H54 (cell line): ENCODE measurements at regions not wholly inside any gene's neighbourhood (a gene's known extent, or its start where the extent isn't known, plus 50 kb on each side); places are given as distances from the start of the nearest gene placed in this dataset.
A peak's percentile ranks its signal among the peaks of the same experiment; 100 is the strongest.

Experiments
- DNase-seq: peaks from one replicate; pipeline ENCODE4 v3.0.0; 2011; ENCODE audit warnings: low spot score, mixed read lengths; ENCODE audit not compliant: insufficient read length
- FAIRE-seq: peaks from 3 replicates; lab custom pipeline; 2011; peaks lifted over from hg19 to GRCh38; lab: Jason Lieb, UNC
- POLR2A ChIP-seq: IDR thresholded peaks from 2 replicates; pipeline ENCODE4 v1.6.1; 2011; ENCODE audit warnings: low read depth, mild to moderate bottlenecking, low read length

DNA sequence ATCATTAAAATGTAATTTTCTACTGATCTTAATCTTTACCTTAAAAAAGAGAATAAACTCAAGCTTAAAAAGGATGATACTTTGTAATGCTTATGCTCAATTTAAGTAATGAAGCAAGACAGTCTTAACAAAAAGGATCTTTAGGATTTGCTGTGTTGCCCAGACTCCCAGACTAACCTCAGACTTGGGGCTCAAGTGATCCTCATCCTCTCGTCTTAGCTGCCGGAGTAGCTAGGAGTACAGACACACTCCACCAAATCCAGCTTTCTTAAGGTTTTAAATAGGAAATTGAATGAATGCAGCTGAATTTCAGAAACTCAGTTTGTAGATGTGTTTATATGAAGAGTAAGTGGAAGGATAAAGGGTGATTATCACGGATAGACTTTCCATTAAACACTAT lies 400.5 kb upstream of the DAB2 start:
- no peak for TF ChIP-seq POLR2A
- FAIRE-seq (peak; percentile 52), DNase-seq (no peak)

GRCh38 chr5:39822020-39822419 lies 397.2 kb upstream of the DAB2 start:
- no peak for FAIRE-seq
- TF ChIP-seq POLR2A: no peak
- no peak for DNase-seq

DNA sequence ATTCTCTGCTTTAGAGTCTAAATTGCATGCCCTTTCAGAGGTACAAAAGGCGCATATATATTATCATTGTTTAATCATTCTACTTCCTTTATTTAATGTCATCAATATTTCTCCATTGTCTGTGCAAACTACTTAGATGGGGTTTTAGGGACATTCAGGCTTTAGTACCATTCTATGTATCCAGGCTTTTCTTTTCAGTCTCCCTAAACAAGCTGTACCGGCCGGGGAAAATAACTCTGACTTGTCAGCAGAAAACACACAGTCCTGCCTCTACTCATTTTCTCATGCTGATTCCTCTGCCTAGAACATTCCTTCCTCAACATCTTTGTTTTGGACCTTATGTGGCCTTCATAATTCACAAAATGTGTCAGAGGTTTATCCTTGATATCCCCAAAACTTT lies 392.1 kb upstream of the DAB2 start:
- no peak for TF ChIP-seq POLR2A
- DNase-seq (no peak), FAIRE-seq (no peak)

- peak; percentile 62 for FAIRE-seq
Measured at GRCh38 chr5:39816156-39816845, 391.5 kb upstream of the DAB2 start.

GRCh38 chr5:39815711-39816110 lies 390.9 kb upstream of the DAB2 start:
- FAIRE-seq: peak; percentile 50
- no peak for TF ChIP-seq POLR2A
- DNase-seq: no peak

More at GRCh38 chr5:39816156-39816845, 391.5 kb upstream of the DAB2 start:
- no peak for TF ChIP-seq POLR2A
- DNase-seq: no peak

GRCh38 chr5:39811381-39811780 lies 386.6 kb upstream of the DAB2 start:
- FAIRE-seq (no peak), DNase-seq (no peak)
- TF ChIP-seq POLR2A: no peak

- TF ChIP-seq POLR2A: no peak
- FAIRE-seq (peak; percentile 43), DNase-seq (no peak)
Measured at GRCh38 chr5:39808656-39809055, 383.9 kb upstream of the DAB2 start.

GRCh38 chr5:39801306-39801705 lies 376.5 kb upstream of the DAB2 start:
- FAIRE-seq (peak; percentile 83), DNase-seq (no peak)
- no peak for TF ChIP-seq POLR2A

DNA sequence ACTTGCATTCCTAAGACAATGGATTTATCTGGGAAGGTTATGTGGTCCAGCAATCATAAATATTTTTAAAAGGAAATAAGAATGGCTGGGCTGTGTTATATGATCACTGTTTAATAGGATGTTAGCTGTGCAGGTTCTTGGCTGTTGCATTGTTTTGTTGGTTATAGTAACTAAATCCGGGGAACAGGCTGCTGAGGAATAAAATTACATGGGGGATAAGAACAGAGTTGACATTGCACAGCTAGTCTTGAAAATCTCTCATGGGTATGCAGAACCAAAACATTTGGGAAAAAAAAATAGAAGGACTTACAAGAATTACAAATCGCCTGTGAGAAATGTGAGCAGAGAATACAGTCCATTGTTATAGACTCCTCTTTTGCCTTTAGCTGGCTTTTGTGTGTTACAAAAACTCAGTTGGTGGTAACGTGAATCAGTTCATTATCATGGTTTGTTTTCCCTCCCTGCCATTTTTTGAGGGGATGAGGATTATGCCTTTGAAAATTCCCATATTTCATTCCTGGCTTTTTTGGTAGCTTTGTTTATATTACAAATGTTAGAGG lies 375.3 kb upstream of the DAB2 start:
- DNase-seq: no peak
- TF ChIP-seq POLR2A: no peak
- FAIRE-seq: peak; percentile 83

GRCh38 chr5:39799242-39799641 lies 374.5 kb upstream of the DAB2 start:
- no peak for TF ChIP-seq POLR2A
- peak; percentile 70 for FAIRE-seq

DNA sequence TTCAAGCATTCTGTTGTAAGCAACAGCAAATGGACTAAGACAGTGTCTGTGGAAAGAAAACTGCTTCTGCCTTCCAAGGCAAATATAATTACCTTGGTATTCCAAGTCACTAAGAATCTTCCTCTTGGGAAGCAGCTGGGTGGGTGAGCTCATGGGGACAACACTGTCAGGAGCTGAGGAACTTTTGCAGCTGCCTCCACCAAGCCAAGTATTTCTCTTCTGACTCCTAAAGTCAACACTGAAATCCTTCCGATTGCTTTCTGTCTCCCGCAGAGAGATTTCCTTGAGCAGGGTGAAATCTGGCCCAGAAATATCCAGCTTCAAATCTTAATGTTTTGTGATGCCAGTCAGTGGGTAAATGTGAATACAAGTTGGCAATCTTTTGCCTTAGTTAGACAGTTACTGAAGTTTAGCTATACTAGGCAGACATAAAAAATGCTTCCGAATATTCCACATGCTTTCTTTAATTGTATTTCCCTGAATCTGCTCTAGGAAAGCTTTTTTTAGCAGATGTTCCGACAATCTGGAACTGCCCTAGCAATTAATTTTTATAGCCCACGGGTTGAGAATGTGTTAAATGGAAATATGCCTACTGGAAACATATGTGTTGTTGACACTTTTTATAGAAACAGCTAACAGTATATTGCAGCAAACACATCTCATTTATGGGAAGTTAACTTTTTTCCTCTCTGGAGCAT lies 369.9 kb upstream of the DAB2 start:
- DNase-seq (no peak), FAIRE-seq (no peak)
- TF ChIP-seq POLR2A: no peak

More at GRCh38 chr5:39799242-39799641, 374.5 kb upstream of the DAB2 start:
- DNase-seq: no peak

GRCh38 chr5:39785410-39785809 lies 360.6 kb upstream of the DAB2 start:
- no peak for TF ChIP-seq POLR2A
- DNase-seq (no peak), FAIRE-seq (no peak)

DNA sequence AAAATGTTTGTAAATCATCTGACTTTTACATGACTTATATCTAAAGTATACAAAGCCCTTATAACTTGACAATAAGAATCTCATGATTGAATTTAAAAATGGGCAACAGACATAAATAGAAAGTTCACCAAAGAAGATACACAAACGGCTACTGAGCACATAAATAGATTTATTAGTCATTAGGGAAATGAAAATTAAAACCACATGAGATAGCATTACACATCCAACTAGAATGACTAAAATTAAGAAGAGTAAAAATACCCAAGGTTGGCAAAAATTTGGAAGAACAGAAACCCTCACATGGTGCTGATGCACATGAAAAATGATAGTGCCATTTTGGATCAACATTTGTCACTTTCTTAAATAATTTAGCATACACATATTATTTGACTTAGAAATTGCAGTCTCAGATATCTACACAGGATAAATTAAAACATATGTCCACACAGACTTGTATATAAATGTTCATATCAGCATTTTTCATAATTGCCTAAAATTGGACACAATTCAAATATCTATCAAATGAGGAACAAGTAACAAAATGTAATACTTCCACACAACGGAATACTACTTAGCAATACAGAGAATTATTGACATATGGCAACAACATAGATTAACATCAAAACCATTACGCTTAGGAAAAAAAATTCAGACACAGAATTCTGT lies 359.1 kb upstream of the DAB2 start:
- DNase-seq: no peak
- FAIRE-seq: peak; percentile 70

DNA sequence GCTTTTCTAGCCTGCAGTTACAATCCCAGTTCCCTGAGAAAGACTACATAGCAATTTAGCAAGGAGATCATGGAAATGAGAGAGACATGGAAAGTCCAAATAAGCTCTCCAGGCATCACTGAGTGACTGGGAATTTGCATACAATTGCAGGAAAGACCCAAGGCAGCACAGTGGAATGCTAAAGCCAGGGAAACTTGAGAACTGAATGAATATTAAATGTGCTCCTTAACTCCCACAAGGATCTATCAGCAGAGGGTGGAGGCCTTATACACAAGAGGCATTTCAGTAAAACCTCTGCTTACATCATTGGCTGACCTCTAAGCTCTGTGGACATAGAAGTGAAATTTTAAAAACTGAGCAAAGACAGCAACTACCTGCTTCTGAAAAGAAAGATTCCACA lies 355.6 kb upstream of the DAB2 start:
- FAIRE-seq (no peak), DNase-seq (no peak)
- no peak for TF ChIP-seq POLR2A

More for the DNA sequence above, 359.1 kb upstream of the DAB2 start:
- TF ChIP-seq POLR2A: no peak

DNA sequence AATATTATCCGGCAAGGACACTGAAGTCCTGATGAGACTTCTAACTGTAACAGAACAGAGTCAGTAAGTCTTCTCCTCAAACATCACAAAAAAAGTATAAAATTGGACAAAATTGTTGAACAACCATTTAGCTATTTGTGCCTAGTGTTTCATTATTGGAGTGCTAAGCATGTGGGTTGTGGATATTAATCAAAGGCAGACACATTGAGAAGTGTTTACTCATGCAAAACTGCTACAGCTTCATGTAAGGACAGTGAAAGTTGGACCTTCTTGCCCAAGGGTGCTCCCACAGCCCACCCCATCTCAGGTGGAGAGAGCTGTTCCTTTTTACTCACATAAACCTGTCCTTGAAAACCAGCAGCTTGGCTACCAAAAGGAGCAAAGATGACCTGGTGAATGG lies 355.1 kb upstream of the DAB2 start:
- DNase-seq: no peak
- TF ChIP-seq POLR2A: no peak
- FAIRE-seq: peak; percentile 72
